NT2/D1 (cell line): ENCODE measurements at regions not wholly inside any gene's neighbourhood (a gene's known extent, or its start where the extent isn't known, plus 50 kb on each side); places are given as distances from the start of the nearest gene placed in this dataset.

Source experiments
- YY1 ChIP-seq: IDR thresholded peaks from 2 replicates; pipeline ENCODE4 v1.6.1; 2011; ENCODE audit not compliant: insufficient read length, insufficient read depth
- ZNF274 ChIP-seq: IDR thresholded peaks from 2 replicates; pipeline ENCODE4 v1.6.1; 2011; ENCODE audit warnings: mild to moderate bottlenecking, low read depth, low read length

GRCh38 chr22:49034836-49035817, 792.5 kb downstream of the BRD1 start:
- no peak for TF ChIP-seq ZNF274
- no peak for TF ChIP-seq YY1
